Neural cell (in vitro differentiated cells): ENCODE measurements at regions not wholly inside any gene's neighbourhood (a gene's known extent, or its start where the extent isn't known, plus 50 kb on each side); places are given as distances from the start of the nearest gene placed in this dataset.

Experiments used
- H2AFZ ChIP-seq: fragments of 200-600, 300-800 bp; sonication (generic), shearing (Covaris generic); 2 replicates; pipeline ENCODE4 v1.6.0; 2014; ENCODE audit warnings: low read depth, mild to moderate bottlenecking, antibody characterized with exemption, low read length, moderate library complexity
- H3F3A ChIP-seq: fragments of 200-600 bp; shearing (Covaris generic); 2 replicates; pipeline ENCODE4 v1.6.1; 2016; ENCODE audit warnings: mild to moderate bottlenecking, moderate library complexity, mixed read lengths, antibody characterized with exemption, low read length; ENCODE audit not compliant: insufficient read depth, poor library complexity, severe bottlenecking
- H3K27ac ChIP-seq: fragments of 200-600, 300-800 bp; sonication (generic), shearing (Covaris generic); 2 replicates; pipeline ENCODE4 v1.5.1; 2014; ENCODE audit warnings: mild to moderate bottlenecking, low read length, moderate library complexity
- H3K27me3 ChIP-seq: fragments of 300-800, 200-600 bp; sonication (generic), shearing (Covaris generic); 2 replicates; pipeline ENCODE4 v1.6.0; 2014; ENCODE audit warnings: mild to moderate bottlenecking, low read depth, low read length, moderate library complexity; ENCODE audit not compliant: insufficient read depth
- H3K36me3 ChIP-seq: fragments of 300-800, 200-600 bp; sonication (generic), shearing (Covaris generic); 2 replicates; pipeline ENCODE4 v1.5.1; 2014; ENCODE audit warnings: mild to moderate bottlenecking, antibody characterized with exemption, low read length, moderate library complexity; ENCODE audit not compliant: insufficient read depth
- H3K4me2 ChIP-seq: fragments of 300-800, 200-600 bp; sonication (generic), shearing (Covaris generic); 2 replicates; pipeline ENCODE4 v1.6.0; 2014; ENCODE audit warnings: mild to moderate bottlenecking, low read length
- H3K4me3 ChIP-seq: fragments of 300-800, 200-600 bp; sonication (generic), shearing (Covaris generic); 2 replicates; pipeline ENCODE4 v1.5.1; 2014; ENCODE audit warnings: mild to moderate bottlenecking, low read length, moderate library complexity
- H3K79me2 ChIP-seq: fragments of 200-600 bp; shearing (Covaris generic); replicated peaks from 2 replicates; pipeline ENCODE4 v1.6.0; 2014; ENCODE audit warnings: mild to moderate bottlenecking, low read length, moderate library complexity; ENCODE audit not compliant: insufficient read depth
- H3K9ac ChIP-seq: fragments of 300-800, 200-600 bp; sonication (generic), shearing (Covaris generic); 2 replicates; pipeline ENCODE4 v1.6.1; 2016; ENCODE audit warnings: mild to moderate bottlenecking, low read length, mixed read lengths
- H3K9me2 ChIP-seq: fragments of 200-600 bp; shearing (Covaris generic); 2 replicates; pipeline ENCODE4 v1.6.1; 2016; ENCODE audit warnings: mild to moderate bottlenecking, low read length, mixed read lengths; ENCODE audit not compliant: insufficient read depth
- H3K9me3 ChIP-seq: fragments of 200-600, 300-800 bp; sonication (generic), shearing (Covaris generic); 2 replicates; pipeline ENCODE4 v1.6.1; 2016; ENCODE audit warnings: mild to moderate bottlenecking, mixed run types, low read length, moderate library complexity, mixed read lengths
- H4K20me1 ChIP-seq: fragments of 200-600 bp; shearing (Covaris generic); 2 replicates; pipeline ENCODE4 v1.6.1; 2016; ENCODE audit warnings: mild to moderate bottlenecking, mixed run types; ENCODE audit not compliant: insufficient read depth
- CTCF ChIP-seq: fragments of 450-650 bp; IDR thresholded peaks from 2 replicates; pipeline ENCODE4 v1.5.1; 2014; ENCODE audit warnings: antibody characterized with exemption, mild to moderate bottlenecking, moderate library complexity; ENCODE audit not compliant: poor library complexity, severe bottlenecking
- EP300 ChIP-seq: fragments of 450-650 bp; conservative IDR thresholded peaks from 2 replicates; pipeline ENCODE4 v1.6.1; 2014; ENCODE audit warnings: antibody characterized with exemption, mild to moderate bottlenecking, moderate library complexity; ENCODE audit not compliant: poor library complexity, severe bottlenecking
- EZH2 ChIP-seq: fragments of 200-600, 300-800 bp; shearing (Covaris generic), sonication (generic); IDR thresholded peaks from 2 replicates; pipeline ENCODE4 v1.6.1; 2014; ENCODE audit warnings: antibody characterized with exemption, low read length, borderline replicate concordance, mild to moderate bottlenecking; ENCODE audit not compliant: insufficient read depth, poor library complexity, severe bottlenecking
- MXI1 ChIP-seq: fragments of 450-650 bp; conservative IDR thresholded peaks from 2 replicates; pipeline ENCODE4 v1.6.1; 2014; ENCODE audit warnings: antibody characterized with exemption, mild to moderate bottlenecking; ENCODE audit not compliant: poor library complexity, severe bottlenecking
- POLR2AphosphoS5 ChIP-seq: IDR thresholded peaks from 2 replicates; pipeline ENCODE4 v1.6.1; 2012
- RAD21 ChIP-seq: fragments of 450-650 bp; conservative IDR thresholded peaks from 2 replicates; pipeline ENCODE4 v1.6.1; 2014; ENCODE audit warnings: antibody characterized with exemption, mild to moderate bottlenecking, moderate library complexity
- REST ChIP-seq: IDR thresholded peaks from 2 replicates; pipeline ENCODE4 v1.6.1; 2012; ENCODE audit warnings: borderline replicate concordance
- SMC3 ChIP-seq: fragments of 450-650 bp; conservative IDR thresholded peaks from 2 replicates; pipeline ENCODE4 v1.6.1; 2014; ENCODE audit warnings: antibody characterized with exemption, mild to moderate bottlenecking, moderate library complexity; ENCODE audit not compliant: poor library complexity
- TAF1 ChIP-seq: IDR thresholded peaks from 2 replicates; pipeline ENCODE4 v1.6.1; 2012; ENCODE audit warnings: low read depth

- no peaks in the 10 kb centered on the region for H3K79me2 ChIP-seq
- H3F3A ChIP-seq = no peaks in the 10 kb centered on the region
- H2AFZ ChIP-seq = no peak overlapping the region
- TF ChIP-seq REST (no peak), EP300 (no peak), TAF1 (no peak), CTCF (no peak), SMC3 (no peak), MXI1 (no peak), RAD21 (no peak), POLR2AphosphoS5 (no peak), EZH2 (no peak)
- no peaks in the 10 kb centered on the region for H3K27me3 ChIP-seq
- no peaks in the 10 kb centered on the region for H3K9me3 ChIP-seq
- no peak overlapping the region for H3K9ac ChIP-seq
- no peak overlapping the region for H3K4me3 ChIP-seq
- H4K20me1 ChIP-seq = no peaks in the 10 kb centered on the region
- no peaks in the 10 kb centered on the region for H3K36me3 ChIP-seq
- no peak overlapping the region for H3K27ac ChIP-seq
- no peak overlapping the region for H3K4me2 ChIP-seq
- no peaks in the 10 kb centered on the region for H3K9me2 ChIP-seq
Observed at GRCh38 chr13:76607866-76608265, 278.3 kb downstream of the KCTD12 start.

GRCh38 chr13:76600081-76600480, 286.1 kb downstream of the KCTD12 start:
- TF ChIP-seq EZH2 (no peak), EP300 (no peak), TAF1 (no peak), POLR2AphosphoS5 (no peak), MXI1 (no peak), REST (no peak), RAD21 (no peak), CTCF (no peak), SMC3 (no peak)

More at GRCh38 chr13:76600081-76600480, 286.1 kb downstream of the KCTD12 start:
- Histone ChIP-seq H3K9me2 (no peaks in the 10 kb centered on the region), H4K20me1 (no peaks in the 10 kb centered on the region), H2AFZ (no peak overlapping the region), H3K4me2 (no peak overlapping the region), H3K4me3 (no peak overlapping the region), H3K27ac (no peak overlapping the region), H3K27me3 (no peaks in the 10 kb centered on the region), H3K79me2 (no peaks in the 10 kb centered on the region), H3K9me3 (no peaks in the 10 kb centered on the region), H3K36me3 (no peaks in the 10 kb centered on the region), H3F3A (no peaks in the 10 kb centered on the region), H3K9ac (no peak overlapping the region)
